SK-N-SH treated with all-trans-retinoic acid at 6 μM for 48 hours (cell line): ENCODE measurements at regions not wholly inside any gene's neighbourhood (a gene's known extent, or its start where the extent isn't known, plus 50 kb on each side); places are given as distances from the start of the nearest gene placed in this dataset.

Source experiments
- ARNTL ChIP-seq: fragments of 450-650 bp; formaldehyde crosslinking; IDR thresholded peaks from 2 replicates; pipeline ENCODE4 v1.5.0; 2020; ENCODE audit warnings: low read depth, mild to moderate bottlenecking, moderate library complexity, borderline replicate concordance
- BACH2 ChIP-seq: fragments of 250-450 bp; sonication (Bioruptor Pico); IDR thresholded peaks from 2 replicates; pipeline ENCODE4 v1.9.0; 2021; ENCODE audit warnings: mild to moderate bottlenecking, borderline replicate concordance
- CSDC2 ChIP-seq: fragments of 250-450 bp; sonication (Bioruptor Pico); IDR thresholded peaks from 2 replicates; pipeline ENCODE4 v1.5.0; 2020; ENCODE audit warnings: mild to moderate bottlenecking, moderate library complexity
- ISL1 ChIP-seq: fragments of 250-450 bp; sonication (Bioruptor Pico); IDR thresholded peaks from 2 replicates; pipeline ENCODE4 v2.1.2; 2022; ENCODE audit warnings: mild to moderate bottlenecking, moderate library complexity
- PATZ1 ChIP-seq: fragments of 250-450 bp; sonication (Bioruptor Pico); IDR thresholded peaks from 2 replicates; pipeline ENCODE4 v1.8.0; 2020; ENCODE audit warnings: mild to moderate bottlenecking, moderate library complexity, borderline replicate concordance
- PPARA ChIP-seq: fragments of 250-450 bp; sonication (Bioruptor Pico); IDR thresholded peaks from 2 replicates; pipeline ENCODE4 v1.5.0; 2020; ENCODE audit warnings: mild to moderate bottlenecking, borderline replicate concordance
- RARB ChIP-seq: fragments of 250-450 bp; sonication (Bioruptor Pico); IDR thresholded peaks from 2 replicates; pipeline ENCODE4 v1.8.0; 2021; ENCODE audit warnings: mild to moderate bottlenecking, moderate library complexity
- ZNF565 ChIP-seq: fragments of 450-650 bp; formaldehyde crosslinking; conservative IDR thresholded peaks from 2 replicates; pipeline ENCODE4 v1.5.0; 2020; ENCODE audit warnings: low read depth, mild to moderate bottlenecking, moderate library complexity

GRCh38 chr14:85464135-85464895 is 65.6 kb upstream of the FLRT2 start:
- no peak for TF ChIP-seq ISL1 (CRISPR knock-in tag)
- no peak for TF ChIP-seq ARNTL (CRISPR knock-in tag)
- TF ChIP-seq CSDC2 = no peak
- TF ChIP-seq RARB = no peak
- TF ChIP-seq ZNF565 (CRISPR knock-in tag) = no peak
- no peak for TF ChIP-seq PATZ1
- TF ChIP-seq PPARA = no peak
- no peak for TF ChIP-seq BACH2
